ENCODE measurements at regions not wholly inside any gene's neighbourhood (a gene's known extent, or its start where the extent isn't known, plus 50 kb on each side); places are given as distances from the start of the nearest gene placed in this dataset.

DNA sequence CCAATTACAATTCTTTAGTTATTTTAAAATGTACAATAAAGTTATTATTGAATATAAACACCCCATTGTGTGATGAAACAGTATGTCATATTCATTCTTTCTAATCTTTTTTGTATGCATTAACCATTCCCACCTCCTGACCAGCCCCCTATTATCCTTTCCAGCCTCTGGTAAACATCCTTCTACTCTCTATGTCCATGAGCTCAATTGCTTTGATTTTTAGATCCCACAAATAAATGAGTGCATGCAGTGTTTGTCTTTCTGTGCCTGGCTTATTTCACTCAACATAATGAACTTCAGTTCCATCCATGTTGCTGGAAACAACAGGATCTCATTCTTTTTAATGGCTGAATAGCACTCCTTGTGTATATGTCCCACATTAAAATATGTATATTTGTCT lies 1858.9 kb upstream of the C9orf72 start:
- TF ChIP-seq, protein P1, sequence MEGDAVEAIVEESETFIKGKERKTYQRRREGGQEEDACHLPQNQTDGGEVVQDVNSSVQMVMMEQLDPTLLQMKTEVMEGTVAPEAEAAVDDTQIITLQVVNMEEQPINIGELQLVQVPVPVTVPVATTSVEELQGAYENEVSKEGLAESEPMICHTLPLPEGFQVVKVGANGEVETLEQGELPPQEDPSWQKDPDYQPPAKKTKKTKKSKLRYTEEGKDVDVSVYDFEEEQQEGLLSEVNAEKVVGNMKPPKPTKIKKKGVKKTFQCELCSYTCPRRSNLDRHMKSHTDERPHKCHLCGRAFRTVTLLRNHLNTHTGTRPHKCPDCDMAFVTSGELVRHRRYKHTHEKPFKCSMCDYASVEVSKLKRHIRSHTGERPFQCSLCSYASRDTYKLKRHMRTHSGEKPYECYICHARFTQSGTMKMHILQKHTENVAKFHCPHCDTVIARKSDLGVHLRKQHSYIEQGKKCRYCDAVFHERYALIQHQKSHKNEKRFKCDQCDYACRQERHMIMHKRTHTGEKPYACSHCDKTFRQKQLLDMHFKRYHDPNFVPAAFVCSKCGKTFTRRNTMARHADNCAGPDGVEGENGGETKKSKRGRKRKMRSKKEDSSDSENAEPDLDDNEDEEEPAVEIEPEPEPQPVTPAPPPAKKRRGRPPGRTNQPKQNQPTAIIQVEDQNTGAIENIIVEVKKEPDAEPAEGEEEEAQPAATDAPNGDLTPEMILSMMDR (IDR thresholded peaks at IDR 0.05): no peak

DNA sequence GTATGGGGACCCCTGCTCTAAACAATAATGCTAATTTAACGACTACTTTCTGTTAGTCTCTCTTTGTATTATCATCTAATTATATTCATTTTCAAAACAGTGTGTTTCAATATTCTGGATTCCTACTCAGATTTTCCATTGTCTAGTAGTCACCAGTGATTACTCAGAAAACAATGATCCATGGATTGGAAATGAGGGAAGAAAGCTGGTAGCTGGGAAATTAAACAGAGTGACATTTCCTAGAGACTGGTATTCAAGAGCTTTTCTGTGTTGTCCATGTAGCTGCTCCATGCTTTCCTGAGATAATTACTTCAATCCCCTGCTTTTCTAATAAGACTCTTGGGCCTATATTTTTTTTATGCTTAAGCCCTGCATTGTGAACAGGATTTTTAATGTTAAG lies 1862.1 kb upstream of the C9orf72 start:
- TF ChIP-seq, protein P1 (IDR thresholded peaks at IDR 0.05): no peak

DNA sequence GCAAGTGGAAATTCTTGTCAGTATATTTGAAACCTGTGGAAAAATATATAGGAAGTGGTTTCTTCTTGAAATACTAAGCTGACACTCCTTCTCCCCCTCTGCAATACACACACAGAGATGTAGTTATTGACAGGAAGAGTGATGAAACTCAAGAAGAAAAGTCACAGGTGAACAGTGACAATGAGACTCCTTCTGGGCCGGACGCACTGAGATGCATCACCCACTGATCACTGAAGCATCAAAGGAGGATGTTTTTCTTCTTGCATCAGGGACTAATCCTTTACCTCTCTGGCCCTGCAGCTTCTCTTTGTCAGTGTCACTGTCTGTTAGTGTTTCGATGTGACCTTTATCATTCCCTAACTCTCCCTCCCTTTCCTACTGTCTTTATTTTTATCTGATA lies 1864.2 kb upstream of the C9orf72 start:
- TF ChIP-seq, protein P1 (IDR thresholded peaks at IDR 0.05): no peak

DNA sequence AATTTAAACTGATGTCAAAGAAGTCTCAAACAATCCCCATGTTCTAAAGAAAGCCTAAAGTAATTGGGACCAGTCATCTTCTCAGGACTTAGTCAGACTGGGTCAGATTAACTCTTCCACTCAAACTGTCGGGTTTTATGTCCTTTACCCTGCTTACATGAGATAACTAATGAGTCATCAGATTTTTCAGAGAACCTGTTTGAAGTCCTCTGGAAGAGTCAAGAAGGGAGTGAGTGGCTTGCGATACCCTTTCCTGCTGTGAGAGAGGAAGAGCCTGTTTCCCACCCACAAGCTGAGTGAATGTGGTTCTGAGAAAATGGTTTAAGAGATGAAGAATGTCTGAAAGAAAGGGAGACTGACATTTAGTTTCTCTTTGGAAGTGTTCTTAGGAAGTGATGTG lies 1866.7 kb upstream of the C9orf72 start:
- TF ChIP-seq, protein P1 (IDR thresholded peaks at IDR 0.05): no peak

DNA sequence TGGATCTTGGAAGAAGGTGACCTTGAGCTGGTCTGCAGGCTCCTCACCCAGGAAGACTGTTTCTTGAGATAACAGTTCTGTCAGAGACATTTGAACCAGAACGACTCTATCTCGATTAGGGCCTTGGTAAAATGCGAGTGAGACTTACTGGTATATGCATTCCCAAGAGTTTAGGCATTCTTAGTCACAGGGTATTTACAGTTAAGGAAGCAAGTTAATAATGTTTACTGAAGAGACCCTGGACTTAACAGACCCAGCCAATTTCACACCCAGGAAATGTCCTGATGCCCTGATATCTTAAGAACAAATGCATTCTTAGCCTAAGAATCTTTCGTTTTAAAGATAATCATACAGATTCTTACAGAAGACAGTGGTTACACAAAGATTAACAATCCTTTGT lies 1867.2 kb upstream of the C9orf72 start:
- TF ChIP-seq, protein P1 (IDR thresholded peaks at IDR 0.05): no peak

DNA sequence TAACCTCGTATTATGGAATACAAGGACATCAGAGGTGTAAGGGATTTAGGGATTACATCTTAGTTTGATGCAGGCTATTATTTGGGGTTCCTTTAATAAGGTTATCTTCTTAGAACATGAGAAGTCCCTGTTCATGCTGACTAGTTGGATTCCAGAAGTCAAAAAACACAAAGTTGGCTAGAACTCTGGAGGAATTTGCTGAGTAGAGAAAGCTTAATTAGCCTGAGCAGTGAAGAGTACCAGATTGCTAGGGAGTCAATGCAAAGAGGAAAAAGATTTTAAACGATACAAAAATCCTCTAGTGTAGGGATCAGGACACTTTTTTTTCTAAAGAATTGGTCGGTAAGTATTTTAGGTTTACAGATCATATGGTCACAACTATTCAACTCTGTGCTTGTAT lies 1872.5 kb upstream of the C9orf72 start:
- TF ChIP-seq, protein P1 (IDR thresholded peaks at IDR 0.05): no peak

DNA sequence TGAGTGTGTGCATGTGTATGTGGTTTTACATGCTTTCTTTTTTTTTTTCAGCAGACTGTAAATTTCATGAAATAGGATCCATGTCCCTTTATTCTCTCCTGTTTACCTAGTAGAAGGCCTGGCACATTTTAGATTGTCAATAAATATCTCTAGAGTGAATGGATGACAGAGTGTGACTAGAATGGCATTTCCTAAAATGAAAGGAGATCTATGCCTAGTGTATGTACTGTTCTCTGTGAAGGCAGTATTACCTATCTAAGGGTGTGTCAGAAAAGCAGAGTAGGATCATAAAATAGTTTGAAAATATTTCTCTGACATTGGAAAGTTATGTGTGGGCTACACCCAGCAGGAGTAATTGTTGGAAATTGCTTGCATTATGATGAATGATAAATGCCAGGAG lies 1876.0 kb upstream of the C9orf72 start:
- TF ChIP-seq, protein P1 (IDR thresholded peaks at IDR 0.05): no peak

DNA sequence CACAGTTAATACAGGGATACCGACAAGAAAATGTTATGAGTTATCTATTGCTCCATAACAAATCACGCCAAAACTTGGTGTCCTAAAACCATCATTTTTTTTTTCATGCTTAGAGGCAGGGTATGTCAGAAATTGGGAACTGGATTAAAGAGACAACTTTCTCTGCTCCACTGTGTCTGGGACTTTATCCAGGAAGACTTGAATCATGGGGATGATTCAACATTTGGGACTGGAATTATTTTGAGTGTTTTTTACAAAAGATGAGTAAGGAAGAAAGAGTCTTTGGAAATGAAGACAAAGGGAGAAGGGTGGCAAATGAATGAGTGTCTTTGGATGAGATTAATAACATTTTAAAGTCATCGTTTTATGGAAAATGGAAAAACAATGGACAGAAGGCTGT lies 1883.7 kb upstream of the C9orf72 start:
- TF ChIP-seq, protein P1 (IDR thresholded peaks at IDR 0.05): no peak
